Muscle of leg (tissue), 3 donors: ENCODE measurements at regions not wholly inside any gene's neighbourhood (a gene's known extent, or its start where the extent isn't known, plus 50 kb on each side); places are given as distances from the start of the nearest gene placed in this dataset.

Source experiments
- DNase-seq: peaks from one replicate; pipeline ENCODE4 v3.0.0; 2013
- H3K27ac ChIP-seq: one replicate; pipeline ENCODE4 v1.5.1; 2013; ENCODE audit warnings: mild to moderate bottlenecking, low read length, control low read depth
- H3K27me3 ChIP-seq: one replicate; pipeline ENCODE4 v1.6.1; 2013; ENCODE audit warnings: low read length; ENCODE audit not compliant: control insufficient read depth, insufficient read depth
- H3K36me3 ChIP-seq: one replicate; pipeline ENCODE4 v1.6.1; 2013; ENCODE audit warnings: low read length; ENCODE audit not compliant: control insufficient read depth, insufficient read depth
- H3K4me1 ChIP-seq: one replicate; pipeline ENCODE4 v1.6.1; 2013; ENCODE audit warnings: low read length; ENCODE audit not compliant: control insufficient read depth, insufficient read depth
- H3K4me3 ChIP-seq: one replicate; pipeline ENCODE4 v1.5.1; 2013; ENCODE audit warnings: low read length, control low read depth
- H3K9me3 ChIP-seq: replicated peaks from 2 replicates; pipeline ENCODE4 v1.6.1; 2013; ENCODE audit warnings: low read depth, low read length; ENCODE audit not compliant: control insufficient read depth
- WGBS: methylation state at CpG from one replicate; pipeline ENCODE4 v1.1.5; 2013; ENCODE audit warnings: missing lambda C conversion rate; ENCODE audit not compliant: insufficient coverage; 5-methylcytosine and 5-hydroxymethylcytosine counted together

DNA sequence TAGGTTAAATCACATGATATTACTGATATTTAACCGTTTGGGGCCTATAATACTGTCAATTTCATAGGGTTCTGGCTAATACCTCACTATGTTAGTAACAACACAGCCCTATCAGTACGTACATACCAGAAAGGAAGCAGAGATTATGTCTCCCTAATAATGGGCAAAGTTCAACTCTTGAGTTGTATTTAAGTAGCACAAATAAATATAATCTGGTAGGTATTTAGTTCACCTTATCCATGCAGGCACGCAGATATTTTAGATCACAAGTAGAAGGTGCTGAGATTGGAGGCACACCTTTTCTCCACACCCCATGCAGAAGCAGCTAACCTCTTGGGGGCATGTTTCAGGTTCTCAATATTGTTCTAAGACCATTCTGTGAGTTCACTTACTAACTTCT lies 118.9 kb downstream of the IRS1 start:
- Histone ChIP-seq H3K36me3 (no peaks in the 10 kb centered on the region), H3K9me3 (no peaks in the 10 kb centered on the region), H3K4me3 (no peak overlapping the region), H3K27me3 (no peaks in the 10 kb centered on the region), H3K4me1 (peaks cover 5% of the 10 kb centered on the region), H3K27ac (no peak overlapping the region)
- no peak for DNase-seq
- no CpG with 5 or more reads among the region's 3 CpGs for WGBS

DNA sequence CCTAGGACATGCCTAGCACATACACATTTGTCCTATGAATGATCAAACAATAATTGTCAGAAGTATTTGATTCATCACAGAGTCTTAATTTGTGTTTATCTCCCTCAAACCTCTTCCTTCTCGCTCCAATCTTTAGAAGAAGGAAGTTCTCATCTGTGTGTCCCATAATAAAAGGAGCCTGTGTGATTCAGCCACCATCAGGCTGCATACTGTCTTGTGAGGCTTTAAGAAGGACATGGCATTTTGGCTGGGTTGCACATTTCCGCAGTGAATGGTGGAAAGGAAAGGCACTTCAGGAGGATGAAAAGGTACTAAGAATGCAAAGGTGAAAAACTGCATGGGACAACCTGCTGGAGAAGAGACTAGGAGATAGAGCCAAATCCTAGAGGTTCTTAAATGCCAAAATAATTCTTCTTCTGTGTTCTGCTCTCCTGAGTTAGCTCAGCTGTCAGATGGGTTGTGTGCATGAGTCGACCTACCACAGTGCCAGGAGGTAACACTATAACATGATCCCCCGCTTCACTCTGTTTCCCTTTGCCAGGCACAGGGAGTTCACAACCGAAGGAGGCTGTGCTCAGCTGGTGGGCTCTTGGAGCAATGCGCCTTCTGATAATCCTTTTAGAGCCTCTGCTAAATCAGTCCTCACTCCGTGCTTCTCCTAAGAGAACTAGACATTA lies 120.1 kb downstream of the IRS1 start:
- H3K27me3 ChIP-seq = no peaks in the 10 kb centered on the region
- no peaks in the 10 kb centered on the region for H3K36me3 ChIP-seq
- DNase-seq = peak; percentile 50
- H3K9me3 ChIP-seq = no peaks in the 10 kb centered on the region
- H3K4me3 ChIP-seq = no peak overlapping the region
- H3K27ac ChIP-seq = peak overlapping the region; percentile 3
- 81% methylated on average over 4 of the region's 7 CpGs for WGBS
- H3K4me1 ChIP-seq = peaks cover 2% of the 10 kb centered on the region

DNA sequence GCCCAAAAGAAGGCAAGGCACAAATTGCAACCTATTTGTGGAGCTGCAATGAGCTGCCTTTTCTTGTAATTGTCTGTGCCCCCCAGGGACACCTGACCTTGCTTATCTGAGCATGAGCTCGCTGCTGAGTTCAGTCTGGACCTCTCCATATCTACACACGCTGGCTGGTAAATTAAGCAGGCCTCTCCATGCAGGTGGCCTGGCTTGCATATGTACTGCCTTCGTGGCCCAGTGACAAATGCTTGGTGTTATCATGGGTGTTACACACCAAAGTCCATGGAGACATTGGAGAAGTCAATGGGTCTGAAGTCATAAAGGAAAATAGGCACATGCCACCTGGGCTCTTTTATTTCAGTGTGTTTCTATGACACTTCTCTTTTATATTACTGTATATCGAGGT lies 121.2 kb downstream of the IRS1 start:
- Histone ChIP-seq H3K4me3 (no peak overlapping the region), H3K27me3 (peaks cover 1% of the 10 kb centered on the region), H3K4me1 (peaks cover 2% of the 10 kb centered on the region), H3K9me3 (no peaks in the 10 kb centered on the region), H3K27ac (no peak overlapping the region), H3K36me3 (no peaks in the 10 kb centered on the region)
- DNase-seq = no peak
- WGBS = no CpG with 5 or more reads among the region's 4 CpGs

DNA sequence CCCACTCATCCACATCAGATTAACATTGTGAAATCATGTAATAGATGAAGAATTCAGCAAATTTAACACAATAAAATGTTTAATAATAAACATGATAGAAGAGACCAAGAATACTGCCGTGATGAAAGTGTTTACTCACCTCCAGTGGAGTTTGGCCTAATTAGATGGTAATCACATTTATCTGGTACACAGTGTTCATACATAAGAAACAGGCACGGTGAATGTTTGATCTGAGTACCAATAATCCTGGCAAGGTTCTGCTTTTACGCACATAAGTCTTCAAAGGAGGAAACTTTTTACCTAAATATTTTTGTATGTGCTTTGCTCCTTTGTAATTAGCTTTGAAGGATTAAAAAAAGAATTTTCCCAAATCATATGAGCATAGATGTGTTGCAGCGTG lies 122.5 kb downstream of the IRS1 start:
- Histone ChIP-seq H3K4me3 (no peak overlapping the region), H3K4me1 (peaks cover 5% of the 10 kb centered on the region), H3K27ac (no peak overlapping the region), H3K27me3 (peaks cover 2% of the 10 kb centered on the region), H3K36me3 (no peaks in the 10 kb centered on the region), H3K9me3 (no peaks in the 10 kb centered on the region)
- no peak for DNase-seq
- WGBS = no CpG with 5 or more reads among the region's 4 CpGs

DNA sequence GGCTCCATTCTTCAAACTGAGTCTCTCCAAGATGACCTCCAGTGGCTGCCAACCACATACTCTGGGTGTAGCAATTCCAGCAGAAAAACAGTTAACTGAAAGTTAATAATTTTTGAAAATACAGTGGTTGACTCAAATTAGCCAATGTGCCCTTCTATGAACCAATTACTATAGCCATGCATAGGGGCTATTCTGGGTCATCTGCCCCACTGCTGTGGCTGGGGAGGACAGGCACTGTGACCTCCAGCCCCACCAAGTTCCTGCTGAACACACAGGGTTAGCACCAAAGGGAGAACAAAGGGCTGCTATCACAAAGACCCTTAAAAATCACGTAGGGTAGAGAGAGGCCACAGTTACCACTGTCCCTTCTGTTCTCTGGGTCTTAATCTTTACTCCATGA lies 123.0 kb downstream of the IRS1 start:
- H3K9me3 ChIP-seq = no peaks in the 10 kb centered on the region
- no peaks in the 10 kb centered on the region for H3K36me3 ChIP-seq
- H3K27me3 ChIP-seq = peaks cover 2% of the 10 kb centered on the region
- no peak overlapping the region for H3K4me3 ChIP-seq
- no peak for DNase-seq
- WGBS = no CpG with 5 or more reads among the region's 1 CpG
- H3K4me1 ChIP-seq = peaks cover 5% of the 10 kb centered on the region
- no peak overlapping the region for H3K27ac ChIP-seq

DNA sequence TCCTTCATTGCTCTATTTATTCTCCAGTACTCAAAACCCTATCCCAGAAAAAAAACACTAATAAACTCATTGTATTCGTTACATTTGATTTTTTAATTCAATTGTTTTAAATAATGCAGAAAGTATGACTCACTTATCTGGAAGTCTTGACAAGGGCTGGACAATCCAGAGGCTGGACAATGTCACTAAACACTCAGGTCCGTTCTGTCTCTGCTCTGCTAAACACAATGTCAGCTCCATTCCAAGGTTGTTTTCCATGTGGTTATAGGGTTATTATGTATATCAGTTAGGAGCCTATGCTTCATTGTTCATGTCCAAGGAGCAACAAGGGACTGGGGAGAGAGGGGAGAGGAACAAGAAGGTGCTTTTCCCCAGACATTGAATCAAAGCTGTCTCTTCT lies 125.5 kb downstream of the IRS1 start:
- WGBS = no CpG with 5 or more reads among the region's 2 CpGs
- Histone ChIP-seq H3K36me3 (no peaks in the 10 kb centered on the region), H3K4me3 (no peak overlapping the region), H3K9me3 (no peaks in the 10 kb centered on the region), H3K4me1 (peaks cover 3% of the 10 kb centered on the region), H3K27me3 (peaks cover 5% of the 10 kb centered on the region), H3K27ac (no peak overlapping the region)
- no peak for DNase-seq

DNA sequence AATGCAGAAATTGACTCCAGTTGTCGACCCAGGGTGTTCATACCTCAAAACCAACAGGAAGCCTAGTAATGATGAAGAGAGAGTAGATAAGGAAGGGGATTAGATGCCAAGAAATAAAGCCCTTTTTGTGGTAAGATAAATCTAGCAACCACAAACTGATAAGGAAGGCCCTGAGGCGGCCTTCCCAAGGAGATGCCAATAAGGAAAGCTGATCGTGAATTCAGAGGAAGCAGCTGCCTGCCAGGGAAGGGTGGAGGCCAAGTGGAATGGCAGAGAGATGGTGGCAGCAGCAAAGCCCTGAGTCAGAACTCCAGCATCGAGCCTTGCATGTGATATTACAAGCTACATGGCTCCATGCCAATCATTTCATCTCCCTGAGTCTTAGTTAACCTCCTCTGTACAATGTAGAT lies 126.3 kb downstream of the IRS1 start:
- Histone ChIP-seq H3K4me1 (peaks cover 3% of the 10 kb centered on the region), H3K36me3 (no peaks in the 10 kb centered on the region), H3K4me3 (no peak overlapping the region), H3K9me3 (no peaks in the 10 kb centered on the region), H3K27me3 (peaks cover 6% of the 10 kb centered on the region), H3K27ac (no peak overlapping the region)
- WGBS = 57% methylated on average over 2 of the region's 4 CpGs
- DNase-seq = peak; percentile 60

DNA sequence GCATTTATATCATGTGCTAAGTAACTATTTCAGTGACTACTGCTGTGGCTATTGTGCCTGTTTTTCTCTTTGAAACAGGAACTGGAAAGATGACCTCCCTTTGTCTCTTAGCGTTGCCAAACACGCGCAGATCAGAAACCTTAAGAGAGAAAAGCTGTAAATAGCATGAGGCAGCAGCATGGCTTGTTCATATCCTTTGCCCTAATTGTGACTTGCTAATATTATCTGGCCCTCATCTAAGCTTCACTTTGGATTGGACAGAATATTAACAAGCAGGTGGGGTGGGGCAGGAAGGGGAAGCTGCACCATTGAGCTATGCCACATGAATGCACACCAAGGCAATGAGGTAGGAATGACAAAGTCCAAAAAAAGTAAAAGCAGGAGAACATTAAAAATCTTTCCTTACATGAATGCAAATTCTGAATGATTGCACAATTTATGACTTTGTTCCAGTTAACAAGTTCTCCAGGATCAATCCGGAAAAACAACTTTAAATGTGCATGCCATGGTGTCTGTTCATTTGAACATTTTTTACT lies 128.4 kb downstream of the IRS1 start:
- Histone ChIP-seq H3K27ac (no peak overlapping the region), H3K4me1 (peaks cover 3% of the 10 kb centered on the region), H3K4me3 (no peak overlapping the region), H3K36me3 (no peaks in the 10 kb centered on the region), H3K9me3 (no peaks in the 10 kb centered on the region), H3K27me3 (peaks cover 11% of the 10 kb centered on the region)
- peak; percentile 51 for DNase-seq
- WGBS = no CpG with 5 or more reads among the region's 4 CpGs

DNA sequence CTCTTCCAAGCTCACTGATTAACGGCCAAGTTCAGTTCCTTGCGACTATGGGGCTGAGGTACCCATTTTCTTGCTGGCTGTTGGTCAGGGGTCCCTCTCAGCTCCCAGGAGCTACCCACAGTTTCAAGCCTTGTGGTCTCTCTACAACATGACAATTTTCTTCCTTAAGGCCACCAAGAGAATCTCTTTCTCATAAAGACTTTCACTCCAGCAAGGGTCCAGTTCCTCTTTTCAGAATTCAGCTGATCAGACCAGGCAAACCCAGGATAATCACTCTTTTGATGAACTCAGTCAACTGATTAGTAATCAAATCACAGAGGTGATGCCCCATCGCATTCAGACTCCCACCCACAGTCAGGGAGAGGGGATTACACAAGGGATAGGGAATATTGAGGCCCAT lies 129.7 kb downstream of the IRS1 start:
- H3K4me3 ChIP-seq = no peak overlapping the region
- H3K27ac ChIP-seq = no peak overlapping the region
- H3K27me3 ChIP-seq = peaks cover 11% of the 10 kb centered on the region
- no peaks in the 10 kb centered on the region for H3K36me3 ChIP-seq
- peaks cover 3% of the 10 kb centered on the region for H3K4me1 ChIP-seq
- DNase-seq = no peak
- no peaks in the 10 kb centered on the region for H3K9me3 ChIP-seq
- WGBS = 100% methylated on average over 2 of the region's 3 CpGs

DNA sequence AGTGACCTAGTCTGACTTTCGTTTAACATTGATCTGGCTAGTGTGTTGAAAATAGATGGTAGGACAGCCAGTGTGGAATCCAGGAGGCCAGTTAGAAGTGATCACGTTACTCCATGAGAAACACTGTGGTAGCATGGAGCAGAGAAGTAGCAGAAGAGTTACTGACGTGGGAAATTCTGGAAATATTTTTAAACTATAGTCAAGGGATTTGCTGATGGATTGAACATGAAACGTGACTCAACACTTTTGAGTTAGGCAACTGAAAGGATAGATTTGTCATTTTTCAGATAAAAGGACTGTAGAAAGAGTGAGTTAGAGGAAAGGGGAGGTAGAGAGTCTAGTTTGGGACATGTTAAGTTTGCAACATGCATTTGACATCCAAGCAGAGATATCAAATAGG lies 130.4 kb downstream of the IRS1 start:
- no peak overlapping the region for H3K27ac ChIP-seq
- no peak overlapping the region for H3K4me3 ChIP-seq
- H3K36me3 ChIP-seq = no peaks in the 10 kb centered on the region
- H3K9me3 ChIP-seq = no peaks in the 10 kb centered on the region
- peaks cover 3% of the 10 kb centered on the region for H3K4me1 ChIP-seq
- WGBS = 74% methylated on average over 4 of the region's 4 CpGs
- DNase-seq = no peak
- peaks cover 11% of the 10 kb centered on the region for H3K27me3 ChIP-seq

DNA sequence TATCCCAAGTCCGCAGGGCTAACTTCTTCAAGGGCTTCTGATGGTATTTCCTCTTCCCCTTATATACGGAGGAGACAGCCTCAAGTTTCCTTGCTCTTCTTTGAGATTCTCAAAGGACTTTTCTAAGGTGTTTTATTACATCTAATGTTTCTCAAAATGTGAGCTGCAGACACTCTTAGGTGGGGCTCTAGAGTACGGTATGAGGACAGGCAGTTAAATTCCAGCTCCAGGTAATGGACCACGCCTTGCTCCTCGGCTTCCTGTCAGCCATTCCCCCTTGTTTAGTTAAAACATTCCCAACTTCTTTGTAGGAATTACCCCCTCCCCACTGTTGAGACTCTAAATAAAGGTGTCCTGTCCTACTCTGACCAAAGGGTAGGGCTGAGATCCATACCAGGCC lies 131.9 kb downstream of the IRS1 start:
- DNase-seq = no peak
- WGBS = no CpG with 5 or more reads among the region's 5 CpGs
- Histone ChIP-seq H3K27ac (no peak overlapping the region), H3K4me1 (no peaks in the 10 kb centered on the region), H3K27me3 (peaks cover 9% of the 10 kb centered on the region), H3K36me3 (no peaks in the 10 kb centered on the region), H3K4me3 (no peak overlapping the region), H3K9me3 (no peaks in the 10 kb centered on the region)
